ENCODE measurements at regions not wholly inside any gene's neighbourhood (a gene's known extent, or its start where the extent isn't known, plus 50 kb on each side); places are given as distances from the start of the nearest gene placed in this dataset.

DNA sequence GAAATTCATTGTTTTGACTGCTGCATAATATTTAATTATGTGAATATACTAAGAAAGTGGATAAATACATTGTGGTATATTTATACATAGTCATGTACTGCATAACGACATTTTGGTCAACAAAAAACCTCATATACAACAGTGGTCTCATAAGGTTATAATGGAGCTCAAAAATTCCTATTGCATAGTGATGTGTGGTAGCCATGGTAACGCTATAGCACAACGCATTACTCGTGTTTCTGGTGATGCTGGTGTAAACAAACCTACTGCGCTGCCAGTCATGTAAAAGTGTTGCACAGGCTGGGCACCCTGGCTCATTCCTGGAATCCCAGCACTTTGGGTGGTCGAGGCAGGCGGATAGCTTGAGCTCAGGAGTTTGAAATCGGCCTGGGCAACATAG, 52.6 kb upstream of the NHLH2 start:
- in situ Hi-C loops (cut with HindIII; ENCODE audit: extremely low pct_ligation_motif_present, low pct_unique_long_range_greater_than_20kb) = no loop called here

More for the DNA sequence above, 52.6 kb upstream of the NHLH2 start:
- Histone ChIP-seq H3K4me2 (ENCODE audit: low read depth, low read length) (no peak overlapping the region), H3K4me1 (ENCODE audit: insufficient read depth, low read length) (no peaks in the 10 kb centered on the region), H2AFZ (ENCODE audit: low read length) (no peak overlapping the region), H3K27ac (ENCODE audit: extremely low read length, insufficient read depth, low read length) (no peak overlapping the region), H3K9me3 (ENCODE audit: low read length) (no peaks in the 10 kb centered on the region), H3K36me3 (replicated peaks in 1 of 2; ENCODE audit: control insufficient read depth in 1 of 2, insufficient read depth in 2 of 2, low read length in 2 of 2) (no peaks in the 10 kb centered on the region), H3K79me2 (ENCODE audit: insufficient read depth, low read length) (no peaks in the 10 kb centered on the region), H3K9ac (ENCODE audit: insufficient read depth, low read depth, low read length) (no peak overlapping the region), H3K4me3 (replicated peaks in 1 of 3; ENCODE audit: insufficient read depth in 1 of 3, low read depth in 2 of 3, low read length in 3 of 3) (no peak overlapping the region), H4K20me1 (ENCODE audit: insufficient read depth, low read length) (no peaks in the 10 kb centered on the region), H3K27me3 (ENCODE audit: control insufficient read depth in 1 of 2, insufficient read depth in 2 of 2, low read length in 2 of 2) (no peaks in the 10 kb centered on the region; a peak in 1 of 5 replicates)
- DNase-seq (ENCODE audit: low spot score) (no peak), FAIRE-seq (no peak), ATAC-seq (no peak)
- CTCF ChIA-PET (ENCODE audit: low intra/inter-chr PET ratio, low total read pairs) = no interaction called here
- POLR2A ChIA-PET = no interaction called here
- WGBS (ENCODE audit: low lambda C conversion rate) = 0% methylated on average over 8 of the region's 8 CpGs
- TF ChIP-seq ZNF232 (CRISPR knock-in tag; IDR thresholded peaks at IDR 0.05; ENCODE audit: borderline replicate concordance) (no peak), LCORL (IDR thresholded peaks at IDR 0.05) (no peak), LCORL (CRISPR knock-in tag; IDR thresholded peaks at IDR 0.05) (no peak), ZSCAN5A (CRISPR knock-in tag; IDR thresholded peaks at IDR 0.05; ENCODE audit: borderline replicate concordance) (no peak), ZNF468 (CRISPR knock-in tag; IDR thresholded peaks at IDR 0.05) (no peak), ZNF841 (CRISPR knock-in tag; IDR thresholded peaks at IDR 0.05; ENCODE audit: borderline replicate concordance) (no peak), NFIC (IDR thresholded peaks at IDR 0.05; ENCODE audit: low read length) (no peak), ZNF24 (IDR thresholded peaks at IDR 0.05) (no peak), NCOA5 (CRISPR knock-in tag; IDR thresholded peaks at IDR 0.05) (no peak), THAP11 (CRISPR knock-in tag; IDR thresholded peaks at IDR 0.05) (no peak), ZNF546 (CRISPR knock-in tag; conservative IDR thresholded peaks at IDR 0.05) (no peak), ZNF30 (CRISPR knock-in tag; IDR thresholded peaks at IDR 0.05) (no peak), ZBTB38 (CRISPR knock-in tag; IDR thresholded peaks at IDR 0.05) (no peak), ZFY (CRISPR knock-in tag; IDR thresholded peaks at IDR 0.05) (no peak), ZNF484 (CRISPR knock-in tag; IDR thresholded peaks at IDR 0.05; ENCODE audit: borderline replicate concordance, low read depth) (no peak), ERF (CRISPR knock-in tag; IDR thresholded peaks at IDR 0.05) (no peak), ZNF605 (CRISPR knock-in tag; IDR thresholded peaks at IDR 0.05) (no peak), ZNF616 (CRISPR knock-in tag; IDR thresholded peaks at IDR 0.05; ENCODE audit: low read depth) (no peak), ZKSCAN1 (IDR thresholded peaks at IDR 0.05; ENCODE audit: low read length) (no peak)
- no TSS peak for BruUV-seq (replicated peaks)
- intact Hi-C loops (cut with micrococcal nuclease; ENCODE audit: unreplicated experiment) = no loop called here
